GM11168 (cell line): ENCODE measurements at regions not wholly inside any gene's neighbourhood (a gene's known extent, or its start where the extent isn't known, plus 50 kb on each side); places are given as distances from the start of the nearest gene placed in this dataset.
"Not testable (repeated sequence)": the region's sequence is repeated elsewhere in the genome, so short reads cannot be mapped to it uniquely, and the experiment has no call there.

Experiments used
- in situ Hi-C: fragments of 300-500 bp; cut with MboI; formaldehyde crosslinking; loops from one replicate; pipeline ENCODE4 v1.12.0; 2022; ENCODE audit warnings: low sequenced_read_pairs; ENCODE audit not compliant: unreplicated experiment

DNA sequence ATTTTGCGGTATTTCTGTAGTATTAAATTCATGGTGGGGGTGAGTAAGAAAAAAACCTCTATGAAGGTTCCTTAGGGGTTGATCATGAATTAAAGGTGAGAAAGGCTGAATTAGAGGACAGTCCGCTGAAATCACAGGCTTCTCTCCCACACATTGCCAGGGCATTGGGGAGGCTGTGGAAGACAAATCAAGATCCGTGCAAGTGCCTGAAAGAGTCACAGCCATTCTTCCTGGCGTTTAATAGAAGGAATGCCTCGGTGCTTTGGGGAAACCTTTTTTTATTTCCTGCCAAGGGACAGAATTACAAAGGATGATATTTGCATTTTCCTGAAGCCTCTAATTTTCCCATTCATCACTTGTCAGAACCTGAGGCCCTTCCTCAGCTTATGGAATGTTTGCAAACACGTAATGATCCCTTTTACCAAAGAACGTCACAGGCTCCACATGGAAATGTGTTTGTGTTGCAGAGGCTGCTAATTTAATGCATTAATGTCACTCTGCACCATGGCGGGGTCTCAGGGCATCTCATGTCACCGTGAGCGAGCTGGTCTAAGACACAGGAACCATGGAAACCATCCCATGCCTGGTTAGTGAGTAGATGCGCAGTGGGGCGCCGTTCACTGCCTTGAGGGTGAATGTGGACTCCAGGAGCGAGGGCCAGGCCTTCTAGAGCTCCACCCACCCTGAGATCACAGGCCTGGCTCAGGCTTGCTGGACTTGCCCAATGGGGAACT is 185.9 kb upstream of the SULF2 start:
- in situ Hi-C loops, result no loop called here

GRCh38 chr20:47970282-47970903 is 185.1 kb upstream of the SULF2 start:
- in situ Hi-C loops, result no loop called here

GRCh38 chr20:47969426-47969825 is 184.1 kb upstream of the SULF2 start:
- in situ Hi-C loops, result no loop called here

DNA sequence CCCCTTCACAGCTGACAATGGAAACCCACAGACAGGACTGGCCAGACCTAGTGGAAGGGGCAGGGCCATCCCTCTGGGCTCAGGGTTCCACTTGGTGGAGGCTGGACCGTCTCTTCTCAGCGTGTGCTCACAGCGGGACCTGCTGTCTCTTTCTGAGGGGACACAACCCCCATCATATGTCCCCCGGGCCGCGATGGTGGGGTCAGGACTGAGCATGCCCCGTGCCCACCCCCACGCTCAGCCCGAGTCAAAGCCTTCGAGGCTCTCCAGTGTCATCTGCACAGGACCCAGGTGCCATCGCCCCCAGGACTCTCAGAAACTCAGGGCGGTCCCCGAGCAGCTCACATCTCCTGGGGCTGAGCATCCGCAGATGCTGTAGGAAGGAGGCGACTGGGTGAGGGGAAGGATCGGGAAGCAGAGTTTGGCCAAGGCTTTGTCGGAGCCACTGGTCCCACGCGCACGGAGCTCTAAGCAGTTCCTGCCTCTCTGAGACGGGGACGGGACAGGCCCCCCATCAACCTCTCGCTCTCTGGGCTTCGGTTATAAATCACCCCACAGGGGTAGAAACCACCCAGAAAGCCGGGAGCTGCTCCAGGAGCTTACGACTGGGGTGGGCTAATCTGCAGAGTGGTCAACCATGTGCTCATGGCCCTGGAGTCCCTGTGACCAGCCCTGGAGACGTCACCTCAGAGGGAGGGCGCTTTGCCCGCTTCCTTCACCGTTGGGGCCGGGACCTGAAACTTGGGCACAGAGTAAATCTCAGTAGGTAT is 183.4 kb upstream of the SULF2 start:
- in situ Hi-C loops, result no loop called here

GRCh38 chr20:47964149-47964548 is 178.9 kb upstream of the SULF2 start:
- in situ Hi-C loops, result no loop called here

GRCh38 chr20:47963022-47963421 is 177.7 kb upstream of the SULF2 start:
- in situ Hi-C loops, result no loop called here

DNA sequence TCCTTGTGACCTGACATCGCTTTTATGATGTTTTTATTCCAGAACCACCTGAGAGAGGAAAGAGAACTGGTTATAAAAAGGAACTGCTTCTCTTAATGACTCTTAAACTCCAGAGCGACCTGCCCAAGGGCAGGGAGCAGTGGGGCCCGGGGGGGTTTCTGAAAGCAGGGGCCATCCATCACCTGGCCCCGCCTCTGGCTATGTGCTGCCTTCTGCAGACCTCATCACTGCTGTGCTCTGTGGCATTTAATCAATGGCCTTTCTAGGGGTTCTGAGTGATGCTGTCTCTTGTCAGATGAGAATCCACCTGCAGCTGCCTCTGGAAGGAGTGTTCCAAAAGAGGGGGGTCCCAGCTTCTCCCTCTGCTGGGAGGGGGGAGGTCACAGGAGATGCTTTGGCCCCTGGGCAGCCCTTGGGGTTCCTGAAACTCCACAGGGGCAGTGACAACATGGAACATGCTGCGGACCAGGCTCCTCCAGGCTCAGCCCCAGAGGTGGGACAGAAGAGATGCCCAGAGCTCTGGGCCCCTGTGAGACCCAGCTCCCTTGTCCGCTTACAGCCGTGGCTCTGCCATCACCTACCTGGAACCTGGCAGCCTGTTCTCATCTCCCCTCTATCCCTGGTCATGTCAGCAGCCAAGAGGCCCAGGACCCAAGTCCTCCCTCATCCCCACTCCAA is 177.1 kb upstream of the SULF2 start:
- in situ Hi-C loops, result no loop called here

- in situ Hi-C loops, result no loop called here
Measured at GRCh38 chr20:47960769-47961541, 175.7 kb upstream of the SULF2 start.

DNA sequence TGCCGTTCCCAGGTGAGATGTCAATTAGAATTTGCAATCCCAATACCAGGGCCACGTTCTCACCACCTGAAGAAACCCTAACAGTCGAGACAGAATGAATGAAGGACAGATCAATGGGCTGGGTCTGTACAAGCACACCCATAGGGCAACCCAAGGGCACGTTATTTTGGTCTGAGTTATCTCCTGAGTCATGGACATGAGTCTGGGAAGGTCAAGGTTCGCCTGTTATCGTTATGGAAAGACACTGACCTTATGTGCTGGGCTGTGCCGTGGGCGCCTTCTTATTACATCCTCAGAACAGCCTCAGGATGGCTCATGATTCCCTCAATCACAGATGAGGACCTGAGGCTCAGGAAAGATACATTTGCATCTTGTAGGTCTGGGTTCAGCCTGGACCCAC is 175.0 kb upstream of the SULF2 start:
- in situ Hi-C loops, result no loop called here

DNA sequence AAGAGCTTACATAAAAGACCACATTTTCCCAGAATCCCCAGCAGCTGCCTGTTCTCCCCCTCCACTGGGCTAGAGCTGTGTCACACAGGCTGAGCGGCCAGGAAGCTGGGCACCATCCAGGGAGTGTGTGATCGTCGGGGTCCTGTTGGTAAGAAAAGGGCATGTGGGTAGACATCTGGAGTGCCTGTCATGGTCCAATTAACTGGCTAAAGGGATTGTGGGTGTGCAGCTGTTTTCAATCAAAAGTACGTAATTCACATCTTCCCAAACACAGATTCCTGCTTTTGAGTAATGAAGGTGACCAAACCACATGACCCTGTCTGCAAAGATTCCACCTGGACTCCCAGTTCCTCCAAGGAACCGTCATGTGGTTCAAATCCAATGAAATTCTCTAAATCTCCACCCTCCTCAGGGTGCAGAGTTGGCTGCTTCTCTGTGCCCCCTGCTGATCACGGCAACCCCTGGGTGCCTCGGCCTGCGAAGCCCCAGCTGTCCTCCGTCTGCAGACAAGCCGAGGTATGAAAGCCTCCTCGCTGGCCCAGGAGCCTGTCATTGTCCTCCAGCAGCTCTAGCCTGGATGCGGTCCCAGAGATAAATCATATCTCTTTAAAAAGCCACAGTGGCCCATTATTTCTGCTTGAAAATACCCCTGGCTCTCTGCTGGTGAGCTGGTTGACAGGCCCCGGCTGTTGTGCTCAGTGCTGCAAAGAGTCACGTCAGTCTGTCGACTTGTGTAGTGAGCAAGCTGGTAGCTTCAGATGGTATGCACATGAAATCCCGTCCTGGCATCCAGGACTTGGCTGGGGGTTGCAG is 172.9 kb upstream of the SULF2 start:
- in situ Hi-C loops, result not testable (repeated sequence)

- in situ Hi-C loops, result no loop called here
Measured at GRCh38 chr20:47957135-47957534, 171.9 kb upstream of the SULF2 start.

DNA sequence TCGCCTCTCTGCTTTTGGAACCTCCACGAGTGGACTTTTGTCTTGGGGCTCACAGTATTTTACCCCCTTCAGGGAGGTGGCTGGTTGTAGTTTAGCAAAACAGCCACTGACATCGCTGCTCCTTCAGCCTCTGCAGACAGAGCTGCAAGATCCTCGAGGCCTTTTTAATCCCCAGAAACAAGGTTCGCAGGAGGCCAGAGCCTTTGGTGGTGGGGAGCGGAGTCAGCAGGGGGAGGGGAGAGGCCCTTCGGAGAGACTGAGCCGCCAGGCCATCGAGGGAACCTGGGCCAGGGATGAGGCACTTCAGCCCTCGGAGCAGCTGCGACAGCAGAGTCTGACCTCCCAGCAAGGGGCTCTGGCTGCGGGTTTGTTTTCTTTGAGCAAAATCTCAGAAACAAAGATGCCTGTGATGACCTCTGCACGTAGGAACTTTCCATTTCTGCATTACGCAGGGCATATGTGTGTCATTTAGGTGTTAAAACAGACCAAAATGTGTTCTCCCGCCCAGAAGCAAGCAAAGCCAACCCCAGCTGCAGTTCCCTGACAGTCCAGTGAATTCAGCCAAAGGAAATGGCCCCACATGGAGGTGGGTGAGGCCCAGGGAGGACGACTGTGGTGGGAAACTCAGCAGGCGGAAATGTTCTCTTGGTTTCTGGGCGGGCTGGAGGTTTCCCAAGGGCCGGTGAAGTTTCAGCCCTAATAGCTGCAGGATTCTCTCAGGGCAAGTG is 171.2 kb upstream of the SULF2 start:
- in situ Hi-C loops, result no loop called here

GRCh38 chr20:47953471-47953870 is 168.2 kb upstream of the SULF2 start:
- in situ Hi-C loops, result no loop called here

GRCh38 chr20:47952023-47952564 is 166.8 kb upstream of the SULF2 start:
- in situ Hi-C loops, result no loop called here

- in situ Hi-C loops, result no loop called here
Measured at GRCh38 chr20:47951521-47951971, 166.3 kb upstream of the SULF2 start.

- in situ Hi-C loops, result no loop called here
Measured at GRCh38 chr20:47950913-47951283, 165.6 kb upstream of the SULF2 start.

DNA sequence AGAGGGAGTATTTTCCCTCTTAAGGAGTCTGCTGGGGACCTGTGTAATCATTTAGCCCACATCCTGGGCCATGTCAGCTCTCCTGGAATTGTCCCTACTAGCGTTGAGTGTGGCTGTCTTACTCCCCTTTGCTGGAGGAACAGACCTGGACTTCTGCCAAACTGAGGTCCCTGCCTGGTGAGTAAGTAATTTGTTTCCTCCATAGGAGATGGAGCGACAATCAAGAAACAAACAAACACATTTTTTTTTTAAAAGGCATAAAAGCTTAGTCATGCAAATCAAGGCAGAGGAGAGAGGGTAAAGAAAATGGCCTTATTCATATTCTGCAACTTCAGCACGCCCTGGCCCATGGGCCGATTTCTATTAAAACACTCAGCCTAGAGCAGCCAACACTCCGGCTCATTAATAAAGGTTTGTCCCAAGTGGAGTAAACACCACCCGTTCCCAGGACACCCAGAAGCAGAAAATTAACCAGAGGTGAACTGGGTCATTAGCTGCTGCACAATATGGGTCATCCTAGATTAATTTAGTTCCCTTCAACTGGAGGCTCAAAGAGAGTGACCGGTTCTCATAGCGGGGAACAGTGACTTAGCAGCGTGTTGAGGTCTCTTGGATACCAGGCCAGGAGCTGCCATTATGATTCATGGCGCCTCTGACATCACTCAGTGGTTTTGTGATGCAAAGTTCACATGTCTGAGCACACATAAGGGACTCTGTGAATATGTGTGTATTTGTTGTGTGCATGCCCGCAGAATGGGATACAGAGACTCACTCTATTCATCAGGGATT is 165.0 kb upstream of the SULF2 start:
- in situ Hi-C loops, result no loop called here

- in situ Hi-C loops, result no loop called here
Measured at GRCh38 chr20:47949230-47949629, 163.9 kb upstream of the SULF2 start.
